PC-9 (cell line): ENCODE measurements at regions not wholly inside any gene's neighbourhood (a gene's known extent, or its start where the extent isn't known, plus 50 kb on each side); places are given as distances from the start of the nearest gene placed in this dataset.

Experiments used
- CTCF ChIP-seq: fragments of 200-600 bp; sonication (generic); conservative IDR thresholded peaks from 2 replicates; pipeline ENCODE4 v1.6.1; 2017; ENCODE audit warnings: mixed run types, antibody characterized with exemption, mild to moderate bottlenecking, moderate library complexity
- EZH2 ChIP-seq: fragments of 200-600 bp; sonication (generic); IDR thresholded peaks from 2 replicates; pipeline ENCODE4 v1.8.0; 2017; ENCODE audit warnings: antibody characterized with exemption, low read depth

GRCh38 chrX:148354916-148355315 is 145.5 kb upstream of the AFF2 start:
- no peak for TF ChIP-seq EZH2
- TF ChIP-seq CTCF = no peak
